WTC11 (cell line): ENCODE measurements at regions not wholly inside any gene's neighbourhood (a gene's known extent, or its start where the extent isn't known, plus 50 kb on each side); places are given as distances from the start of the nearest gene placed in this dataset.

Experiments
- ATAC-seq: fragments of 200-7000 bp; cut with Tn5 transposase; 2 replicates; pipeline ENCODE4 v1.10.0; 2021; ENCODE audit warnings: mild to moderate bottlenecking, moderate library complexity
- CTCF ChIA-PET: fragments of 300-600 bp; sonication (Branson Sonifier 250); formaldehyde crosslinking; loops from one replicate; lab custom pipeline; 2021; ENCODE audit warnings: antibody characterized with exemption; lab: Charles Lee
- POLR2A ChIA-PET: fragments of 350-600 bp; sonication (Branson Sonifier 250); formaldehyde crosslinking; loops from one replicate; lab custom pipeline; 2021; ENCODE audit warnings: antibody characterized with exemption; lab: Charles Lee
- DNase-seq: peaks from one replicate; pipeline ENCODE4 v3.0.0; 2021; ENCODE audit warnings: low spot score
- H3K27ac Mint-ChIP-seq: 2 replicates; pipeline ENCODE4 v1.8.0; 2021; ENCODE audit warnings: mixed read lengths
- H3K27me3 Mint-ChIP-seq: 2 replicates; pipeline ENCODE4 v1.8.0; 2021; ENCODE audit warnings: low read depth, mild to moderate bottlenecking, moderate library complexity, mixed read lengths
- H3K36me3 Mint-ChIP-seq: 2 replicates; pipeline ENCODE4 v1.8.0; 2021; ENCODE audit warnings: mixed read lengths
- H3K4me1 Mint-ChIP-seq: 2 replicates; pipeline ENCODE4 v1.8.0; 2022; ENCODE audit warnings: mixed read lengths
- H3K4me3 Mint-ChIP-seq: 2 replicates; pipeline ENCODE4 v1.8.0; 2021; ENCODE audit warnings: mild to moderate bottlenecking, moderate library complexity, mixed read lengths
- H3K9me3 Mint-ChIP-seq: 2 replicates; pipeline ENCODE4 v1.8.0; 2021; ENCODE audit warnings: mixed read lengths
- ATF1 ChIP-seq: sonication (generic); formaldehyde crosslinking; IDR thresholded peaks from 2 replicates; pipeline ENCODE4 v1.8.1; 2023; ENCODE audit warnings: mild to moderate bottlenecking, moderate library complexity, missing genetic modification reagents
- ATF6 ChIP-seq: sonication (generic); formaldehyde crosslinking; IDR thresholded peaks from 2 replicates; pipeline ENCODE4 v1.8.1; 2023; ENCODE audit warnings: mild to moderate bottlenecking, missing genetic modification reagents
- ELF4 ChIP-seq: sonication (generic); formaldehyde crosslinking; IDR thresholded peaks from 2 replicates; pipeline ENCODE4 v1.8.1; 2022; ENCODE audit warnings: low read depth, mild to moderate bottlenecking, moderate library complexity, missing genetic modification reagents
- FOXJ3 ChIP-seq: sonication (generic); formaldehyde crosslinking; IDR thresholded peaks from 2 replicates; pipeline ENCODE4 v1.9.0; 2021; ENCODE audit warnings: missing genetic modification reagents, mild to moderate bottlenecking, borderline replicate concordance
- FOXP1 ChIP-seq: sonication (generic); formaldehyde crosslinking; IDR thresholded peaks from 2 replicates; pipeline ENCODE4 v1.8.0; 2022; ENCODE audit warnings: missing genetic modification reagents, mild to moderate bottlenecking, moderate library complexity, borderline replicate concordance
- GRHL2 ChIP-seq: fragments of 250-450 bp; sonication (Bioruptor Pico); IDR thresholded peaks from 2 replicates; pipeline ENCODE4 v1.8.0; 2022; ENCODE audit warnings: mild to moderate bottlenecking, moderate library complexity; ENCODE audit not compliant: insufficient replicate concordance, severe bottlenecking
- IRF1 ChIP-seq: sonication (generic); formaldehyde crosslinking; IDR thresholded peaks from 2 replicates; pipeline ENCODE4 v1.8.0; 2023; ENCODE audit warnings: missing genetic modification reagents
- JAZF1 ChIP-seq: fragments of 250-450 bp; sonication (Bioruptor Pico); IDR thresholded peaks from 2 replicates; pipeline ENCODE4 v1.9.0; 2021; ENCODE audit warnings: moderate library complexity, mild to moderate bottlenecking, inconsistent platforms
- KAT7 ChIP-seq: sonication (generic); formaldehyde crosslinking; IDR thresholded peaks from 2 replicates; pipeline ENCODE4 v1.8.1; 2023; ENCODE audit warnings: missing genetic modification reagents, mild to moderate bottlenecking, borderline replicate concordance
- MAX ChIP-seq: sonication (generic); formaldehyde crosslinking; IDR thresholded peaks from 2 replicates; pipeline ENCODE4 v1.8.0; 2022; ENCODE audit warnings: mild to moderate bottlenecking, missing genetic modification reagents
- NFE2L1 ChIP-seq: sonication (generic); formaldehyde crosslinking; IDR thresholded peaks from 2 replicates; pipeline ENCODE4 v1.8.1; 2023; ENCODE audit warnings: missing genetic modification reagents
- NFYB ChIP-seq: sonication (generic); formaldehyde crosslinking; conservative IDR thresholded peaks from 2 replicates; pipeline ENCODE4 v1.8.0; 2022; ENCODE audit warnings: low read depth, missing genetic modification reagents
- OVOL2 ChIP-seq: fragments of 250-450 bp; sonication (Bioruptor Pico); IDR thresholded peaks from 2 replicates; pipeline ENCODE4 v1.9.0; 2021; ENCODE audit warnings: mild to moderate bottlenecking, borderline replicate concordance
- SMAD4 ChIP-seq: sonication (generic); formaldehyde crosslinking; IDR thresholded peaks from 2 replicates; pipeline ENCODE4 v1.8.0; 2022; ENCODE audit warnings: mild to moderate bottlenecking, missing genetic modification reagents
- SOX15 ChIP-seq: fragments of 250-450 bp; sonication (Bioruptor Pico); IDR thresholded peaks from 2 replicates; pipeline ENCODE4 v1.9.0; 2021; ENCODE audit warnings: mild to moderate bottlenecking
- SP1 ChIP-seq: sonication (generic); formaldehyde crosslinking; conservative IDR thresholded peaks from 2 replicates; pipeline ENCODE4 v1.8.1; 2022; ENCODE audit warnings: missing genetic modification reagents
- TCF7 ChIP-seq: sonication (generic); formaldehyde crosslinking; IDR thresholded peaks from 2 replicates; pipeline ENCODE4 v1.8.0; 2022; ENCODE audit warnings: mild to moderate bottlenecking, low read depth, missing genetic modification reagents, moderate library complexity
- USF1 ChIP-seq: sonication (generic); formaldehyde crosslinking; IDR thresholded peaks from 2 replicates; pipeline ENCODE4 v1.8.0; 2022; ENCODE audit warnings: mild to moderate bottlenecking, missing genetic modification reagents
- USF2 ChIP-seq: sonication (generic); formaldehyde crosslinking; IDR thresholded peaks from 2 replicates; pipeline ENCODE4 v1.8.1; 2023; ENCODE audit warnings: mild to moderate bottlenecking, missing genetic modification reagents, moderate library complexity
- ZBTB21 ChIP-seq: sonication (generic); formaldehyde crosslinking; IDR thresholded peaks from 2 replicates; pipeline ENCODE4 v1.8.1; 2023; ENCODE audit warnings: mild to moderate bottlenecking, missing genetic modification reagents, borderline replicate concordance
- ZMAT4 ChIP-seq: fragments of 250-450 bp; sonication (Bioruptor Pico); IDR thresholded peaks from 2 replicates; pipeline ENCODE4 v1.9.0; 2021; ENCODE audit warnings: mild to moderate bottlenecking
- ZNF121 ChIP-seq: sonication (generic); formaldehyde crosslinking; IDR thresholded peaks from 2 replicates; pipeline ENCODE4 v1.8.0; 2023; ENCODE audit warnings: missing genetic modification reagents
- ZNF138 ChIP-seq: sonication (generic); formaldehyde crosslinking; conservative IDR thresholded peaks from 2 replicates; pipeline ENCODE4 v1.8.1; 2022; ENCODE audit warnings: mild to moderate bottlenecking, moderate library complexity, missing genetic modification reagents
- ZNF219 ChIP-seq: sonication (generic); formaldehyde crosslinking; IDR thresholded peaks from 2 replicates; pipeline ENCODE4 v1.8.0; 2023; ENCODE audit warnings: missing genetic modification reagents, mild to moderate bottlenecking, borderline replicate concordance
- ZNF232 ChIP-seq: sonication (generic); formaldehyde crosslinking; IDR thresholded peaks from 2 replicates; pipeline ENCODE4 v1.8.0; 2022; ENCODE audit warnings: mild to moderate bottlenecking, missing genetic modification reagents
- ZNF423 ChIP-seq: fragments of 250-450 bp; sonication (Bioruptor Pico); IDR thresholded peaks from 2 replicates; pipeline ENCODE4 v2.1.2; 2022; ENCODE audit warnings: mild to moderate bottlenecking, moderate library complexity
- ZSCAN18 ChIP-seq: fragments of 250-450 bp; sonication (Bioruptor Pico); IDR thresholded peaks from 2 replicates; pipeline ENCODE4 v2.1.2; 2022; ENCODE audit warnings: mild to moderate bottlenecking, moderate library complexity

GRCh38 chr7:68247126-68247525 lies 1250.5 kb downstream of the TYW1 start:
- 0 out of 2 replicates have a peak overlapping the region, but pooled peaks have one; percentile 12 for H3K27ac Mint-ChIP-seq
- peaks cover 29% of the 10 kb centered on the region for H3K36me3 Mint-ChIP-seq
- TF ChIP-seq NFYB (CRISPR knock-in tag) (no peak), GRHL2 (CRISPR knock-in tag) (no peak), OVOL2 (CRISPR knock-in tag) (no peak), SOX15 (CRISPR knock-in tag) (no peak), ZNF121 (CRISPR knock-in tag) (no peak), ZNF232 (CRISPR knock-in tag) (no peak), USF2 (CRISPR knock-in tag) (no peak)
- H3K27me3 Mint-ChIP-seq: peaks cover 21% of the 10 kb centered on the region
- H3K9me3 Mint-ChIP-seq: peaks cover 35% of the 10 kb centered on the region
- no peak for DNase-seq
- CTCF ChIA-PET: interaction anchor here (0.6 kb wide), 1 partner anchor 554 kb away, joined by 3 read pairs; no protein-coding TSS in a partner anchor
- H3K4me3 Mint-ChIP-seq: no peak overlapping the region
- no peak for ATAC-seq
- peaks cover 31% of the 10 kb centered on the region for H3K4me1 Mint-ChIP-seq
- POLR2A ChIA-PET: interaction anchor here (0.7 kb wide), 1 partner anchor 8 kb away, joined by 3 read pairs; no protein-coding TSS in a partner anchor

- H3K27me3 Mint-ChIP-seq: peaks cover 17% of the 10 kb centered on the region
- CTCF ChIA-PET: no interaction called here
- ATAC-seq: no peak
Observed at GRCh38 chr7:68247571-68247970, 1250.9 kb downstream of the TYW1 start.

GRCh38 chr7:68248973-68249372 lies 1252.3 kb downstream of the TYW1 start:
- H3K9me3 Mint-ChIP-seq: peaks cover 36% of the 10 kb centered on the region
- CTCF ChIA-PET: no interaction called here
- TF ChIP-seq USF1 (CRISPR knock-in tag) (no peak), GRHL2 (CRISPR knock-in tag) (no peak), SMAD4 (no peak), ATF1 (CRISPR knock-in tag) (no peak), MAX (CRISPR knock-in tag) (no peak), FOXJ3 (CRISPR knock-in tag) (no peak), ELF4 (CRISPR knock-in tag) (no peak), ZSCAN18 (CRISPR knock-in tag) (no peak), JAZF1 (CRISPR knock-in tag) (no peak), ZNF423 (CRISPR knock-in tag) (no peak), ZNF219 (CRISPR knock-in tag) (no peak), ZNF138 (no peak)

More at GRCh38 chr7:68247571-68247970, 1250.9 kb downstream of the TYW1 start:
- peaks cover 31% of the 10 kb centered on the region for H3K4me1 Mint-ChIP-seq
- H3K9me3 Mint-ChIP-seq: peaks cover 37% of the 10 kb centered on the region
- H3K27ac Mint-ChIP-seq: no peak overlapping the region
- DNase-seq: no peak
- H3K4me3 Mint-ChIP-seq: no peak overlapping the region
- no peak for TF ChIP-seq KAT7
- no peak for TF ChIP-seq IRF1 (CRISPR knock-in tag)
- TF ChIP-seq ZBTB21 (CRISPR knock-in tag): no peak
- TF ChIP-seq FOXP1 (CRISPR knock-in tag): no peak
- TF ChIP-seq ATF6: no peak
- TF ChIP-seq ZNF138: no peak
- TF ChIP-seq NFE2L1 (CRISPR knock-in tag): no peak
- TF ChIP-seq FOXJ3 (CRISPR knock-in tag): no peak
- no peak for TF ChIP-seq ZNF121 (CRISPR knock-in tag)
- TF ChIP-seq SP1 (CRISPR knock-in tag): no peak
- no peak for TF ChIP-seq ZMAT4 (CRISPR knock-in tag)
- no peak for TF ChIP-seq TCF7 (CRISPR knock-in tag)
- peaks cover 33% of the 10 kb centered on the region for H3K36me3 Mint-ChIP-seq
- POLR2A ChIA-PET: interaction anchor here (0.7 kb wide), 1 partner anchor 8 kb away, joined by 3 read pairs; no protein-coding TSS in a partner anchor

More at GRCh38 chr7:68248973-68249372, 1252.3 kb downstream of the TYW1 start:
- POLR2A ChIA-PET: no interaction called here
- Mint-ChIP-seq H3K27ac (no peak overlapping the region), H3K36me3 (peaks cover 35% of the 10 kb centered on the region), H3K4me3 (no peak overlapping the region), H3K4me1 (peaks cover 31% of the 10 kb centered on the region), H3K27me3 (peaks cover 16% of the 10 kb centered on the region)
- no peak for ATAC-seq
- DNase-seq: no peak
